MCF 10A (cell line): ENCODE measurements at regions not wholly inside any gene's neighbourhood (a gene's known extent, or its start where the extent isn't known, plus 50 kb on each side); places are given as distances from the start of the nearest gene placed in this dataset.

ENCODE experiments used
- BruUV-seq: library from RNA; stranded (reverse); fragments of 400-500 nt; replicated peaks from 2 replicates; lab custom pipeline; 2021; lab: Mats Ljungman, UMichigan
- CTCF ChIA-PET: fragments of 300-600 bp; sonication (Branson Sonifier 250); formaldehyde crosslinking; extraction: SDS; loops from one replicate; lab custom pipeline; 2021; ENCODE audit warnings: antibody characterized with exemption, inconsistent platforms; lab: Yijun Ruan, JAX
- POLR2A ChIA-PET: fragments of 300-600, 350-650 bp; sonication (Branson Sonifier 250); formaldehyde crosslinking; extraction: SDS; loops from one replicate; lab custom pipeline; 2020; ENCODE audit warnings: antibody characterized with exemption, inconsistent platforms; lab: Yijun Ruan, JAX
- DNase-seq: peaks from one replicate; pipeline ENCODE4 v3.0.0-alpha.2; 2018; ENCODE audit not compliant: unreplicated experiment
- H3K27ac Mint-ChIP-seq: one replicate; pipeline ENCODE4 v1.8.0; 2022; ENCODE audit warnings: mild to moderate bottlenecking, low read depth, mixed read lengths; ENCODE audit not compliant: unreplicated experiment
- H3K27me3 Mint-ChIP-seq: one replicate; pipeline ENCODE4 v1.8.0; 2022; ENCODE audit warnings: mixed read lengths; ENCODE audit not compliant: insufficient read depth, unreplicated experiment
- H3K36me3 Mint-ChIP-seq: one replicate; pipeline ENCODE4 v1.8.0; 2022; ENCODE audit warnings: mild to moderate bottlenecking, moderate library complexity, mixed read lengths; ENCODE audit not compliant: insufficient read depth, unreplicated experiment
- H3K4me1 Mint-ChIP-seq: one replicate; pipeline ENCODE4 v1.8.0; 2022; ENCODE audit warnings: mixed read lengths; ENCODE audit not compliant: insufficient read depth, unreplicated experiment
- H3K4me3 Mint-ChIP-seq: one replicate; pipeline ENCODE4 v1.8.0; 2022; ENCODE audit warnings: mild to moderate bottlenecking, moderate library complexity, mixed read lengths; ENCODE audit not compliant: unreplicated experiment
- H3K9me3 Mint-ChIP-seq: one replicate; pipeline ENCODE4 v1.8.0; 2022; ENCODE audit warnings: mixed read lengths; ENCODE audit not compliant: unreplicated experiment
- CTCF ChIP-seq: fragments of 200-600 bp; IDR thresholded peaks from one replicate; pipeline ENCODE4 v1.8.0; 2022; ENCODE audit warnings: antibody characterized with exemption, mild to moderate bottlenecking; ENCODE audit not compliant: unreplicated experiment
- intact Hi-C: fragments of 100-400 bp; cut with micrococcal nuclease; formaldehyde crosslinking; loops from 2 replicates; pipeline ENCODE4 v1.14.1; 2022

- CTCF ChIA-PET, result no interaction called here
Observed at GRCh38 chr4:101475246-101475645, 127.9 kb upstream of the PPP3CA start.

GRCh38 chr4:101471201-101471600, 123.9 kb upstream of the PPP3CA start:
- no peak for DNase-seq
- ChIA-PET POLR2A (no interaction called here), CTCF (interaction anchor here (0.6 kb wide), 1 partner anchor 360 kb away, joined by 3 read pairs; no protein-coding TSS in a partner anchor)
- no peak for TF ChIP-seq CTCF
- H3K4me3 Mint-ChIP-seq, result no peak overlapping the region
- H3K36me3 Mint-ChIP-seq, result no peaks in the 10 kb centered on the region
- H3K27me3 Mint-ChIP-seq, result no peaks in the 10 kb centered on the region
- no peaks in the 10 kb centered on the region for H3K9me3 Mint-ChIP-seq
- no peak overlapping the region for H3K27ac Mint-ChIP-seq
- H3K4me1 Mint-ChIP-seq, result no peaks in the 10 kb centered on the region
- no TSS peak for BruUV-seq
- intact Hi-C loops, result no loop called here

More at GRCh38 chr4:101475246-101475645, 127.9 kb upstream of the PPP3CA start:
- Mint-ChIP-seq H3K4me3 (no peak overlapping the region), H3K4me1 (no peaks in the 10 kb centered on the region), H3K27me3 (no peaks in the 10 kb centered on the region), H3K9me3 (no peaks in the 10 kb centered on the region), H3K36me3 (no peaks in the 10 kb centered on the region), H3K27ac (no peak overlapping the region)
- intact Hi-C loops, result no loop called here
- BruUV-seq, result no TSS peak
- TF ChIP-seq CTCF, result no peak
- POLR2A ChIA-PET, result no interaction called here
- no peak for DNase-seq

- no peak overlapping the region for H3K27ac Mint-ChIP-seq
- no peak for TF ChIP-seq CTCF
Observed at GRCh38 chr4:101464596-101464995, 117.3 kb upstream of the PPP3CA start.

GRCh38 chr4:101458914-101459313, 111.6 kb upstream of the PPP3CA start:
- H3K4me1 Mint-ChIP-seq, result no peaks in the 10 kb centered on the region
- H3K4me3 Mint-ChIP-seq, result no peak overlapping the region
- H3K36me3 Mint-ChIP-seq, result no peaks in the 10 kb centered on the region
- ChIA-PET POLR2A (no interaction called here), CTCF (interaction anchor here (0.5 to 0.7 kb wide), 2 partner anchors 22 to 753 kb away, joined by 3 read pairs; no protein-coding TSS in a partner anchor)
- no peaks in the 10 kb centered on the region for H3K27me3 Mint-ChIP-seq
- H3K27ac Mint-ChIP-seq, result no peak overlapping the region
- TF ChIP-seq CTCF, result no peak
- no peak for DNase-seq
- no TSS peak for BruUV-seq
- intact Hi-C loops, result no loop called here
- peaks cover 8% of the 10 kb centered on the region for H3K9me3 Mint-ChIP-seq

More at GRCh38 chr4:101464596-101464995, 117.3 kb upstream of the PPP3CA start:
- ChIA-PET CTCF (interaction anchor here (0.6 kb wide), 1 partner anchor 510 kb away, joined by 4 read pairs; no protein-coding TSS in a partner anchor), POLR2A (no interaction called here)
- H3K9me3 Mint-ChIP-seq, result no peaks in the 10 kb centered on the region
- no peaks in the 10 kb centered on the region for H3K4me1 Mint-ChIP-seq
- no peak overlapping the region for H3K4me3 Mint-ChIP-seq
- no peaks in the 10 kb centered on the region for H3K36me3 Mint-ChIP-seq
- no peak for DNase-seq
- intact Hi-C loops, result no loop called here
- H3K27me3 Mint-ChIP-seq, result no peaks in the 10 kb centered on the region
- no TSS peak for BruUV-seq
